Right ventricle myocardium superior (tissue), 1 donor: ENCODE measurements at regions not wholly inside any gene's neighbourhood (a gene's known extent, or its start where the extent isn't known, plus 50 kb on each side); places are given as distances from the start of the nearest gene placed in this dataset.
A peak's percentile ranks its signal among the peaks of the same experiment; 100 is the strongest.
"Not testable (repeated sequence)": the region's sequence is repeated elsewhere in the genome, so short reads cannot be mapped to it uniquely, and the experiment has no call there.

ENCODE experiments used
- ATAC-seq: fragments of 200-7000 bp; cut with Tn5 transposase; one replicate; pipeline ENCODE4 v1.9.1; 2020; ENCODE audit warnings: mild to moderate bottlenecking; ENCODE audit not compliant: poor library complexity
- DNase-seq: peaks from one replicate; pipeline ENCODE4 v3.0.0-alpha.2; 2020
- intact Hi-C: fragments of 100-400 bp; cut with DNase I; formaldehyde crosslinking; loops from one replicate; pipeline ENCODE4 v1.11.2; 2022
- donor health status: DM: no; HTN: yes; CAD: no; lungs with severe emphysema.

GRCh38 chr6:6990059-6990458 lies 117.7 kb upstream of the RREB1 start:
- DNase-seq, intact Hi-C loops: not testable (repeated sequence)

GRCh38 chr6:6993503-6994237 lies 114.1 kb upstream of the RREB1 start:
- ATAC-seq, result no peak
- intact Hi-C loops, result no loop called here
- no peak for DNase-seq

More at GRCh38 chr6:6990059-6990458, 117.7 kb upstream of the RREB1 start:
- ATAC-seq, result not testable (repeated sequence)

GRCh38 chr6:6994796-6995195 lies 113.0 kb upstream of the RREB1 start:
- intact Hi-C loops, result no loop called here
- DNase-seq (peak; percentile 74), ATAC-seq (peak; percentile 96)

- ATAC-seq (no peak), DNase-seq (no peak)
- intact Hi-C loops, result no loop called here
These were observed 112.4 kb upstream of the RREB1 start for GRCh38 chr6:6995328-6995727.

GRCh38 chr6:6996124-6996523 lies 111.6 kb upstream of the RREB1 start:
- ATAC-seq (no peak), DNase-seq (no peak)
- intact Hi-C loops, result no loop called here

GRCh38 chr6:6997263-6998193 lies 110.2 kb upstream of the RREB1 start:
- intact Hi-C loops, result no loop called here
- no peak for ATAC-seq
- DNase-seq, result no peak

GRCh38 chr6:6998194-6998569 lies 109.6 kb upstream of the RREB1 start:
- no peak for DNase-seq
- intact Hi-C loops, result no loop called here
- no peak for ATAC-seq

GRCh38 chr6:7000825-7001777 lies 106.7 kb upstream of the RREB1 start:
- intact Hi-C loops, result no loop called here
- DNase-seq (no peak), ATAC-seq (no peak)

GRCh38 chr6:7003041-7003440 lies 104.7 kb upstream of the RREB1 start:
- ATAC-seq (no peak), DNase-seq (no peak)
- intact Hi-C loops, result no loop called here

GRCh38 chr6:7004581-7005297 lies 103.0 kb upstream of the RREB1 start:
- DNase-seq, result no peak
- intact Hi-C loops, result no loop called here
- ATAC-seq, result no peak

- intact Hi-C loops, result no loop called here
- DNase-seq (no peak), ATAC-seq (no peak)
These were observed 101.1 kb upstream of the RREB1 start for GRCh38 chr6:7006515-7007191.

- DNase-seq, result no peak
- intact Hi-C loops, result no loop called here
- ATAC-seq, result no peak
These were observed 99.2 kb upstream of the RREB1 start for GRCh38 chr6:7008451-7008988.

GRCh38 chr6:7016226-7016625 lies 91.5 kb upstream of the RREB1 start:
- DNase-seq, result no peak
- intact Hi-C loops, result no loop called here
- no peak for ATAC-seq

- intact Hi-C loops, result no loop called here
- DNase-seq (no peak), ATAC-seq (no peak)
These were observed 86.5 kb upstream of the RREB1 start for GRCh38 chr6:7021301-7021700.

- intact Hi-C loops, result no loop called here
- ATAC-seq (no peak), DNase-seq (no peak)
These were observed 81.9 kb upstream of the RREB1 start for GRCh38 chr6:7025861-7026260.

GRCh38 chr6:7028963-7029362 lies 78.8 kb upstream of the RREB1 start:
- ATAC-seq, intact Hi-C loops, DNase-seq: not testable (repeated sequence)

GRCh38 chr6:7030968-7031367 lies 76.8 kb upstream of the RREB1 start:
- intact Hi-C loops, ATAC-seq, DNase-seq: not testable (repeated sequence)
